Activated naive CD8-positive, alpha-beta T cell treated with anti-CD3 and anti-CD28 coated beads, Interleukin-2, amount 50 U/mL, for 24 hours (primary cell): ENCODE measurements at regions not wholly inside any gene's neighbourhood (a gene's known extent, or its start where the extent isn't known, plus 50 kb on each side); places are given as distances from the start of the nearest gene placed in this dataset.

Experiments
- ATAC-seq: fragments of 150-1000 bp; cut with Tn5 transposase; one replicate; pipeline ENCODE4 v1.10.0; 2021
- DNase-seq: peaks from one replicate; pipeline ENCODE4 v3.0.0; 2021
- H3K27ac Mint-ChIP-seq: one replicate; pipeline ENCODE4 v1.8.0; 2021; ENCODE audit warnings: mild to moderate bottlenecking, mixed read lengths
- H3K27me3 Mint-ChIP-seq: one replicate; pipeline ENCODE4 v1.8.0; 2021; ENCODE audit warnings: mixed read lengths
- H3K36me3 Mint-ChIP-seq: one replicate; pipeline ENCODE4 v1.8.0; 2021; ENCODE audit warnings: low read depth, mixed read lengths
- H3K4me1 Mint-ChIP-seq: one replicate; pipeline ENCODE4 v1.8.0; 2021; ENCODE audit warnings: mixed read lengths
- H3K4me3 Mint-ChIP-seq: one replicate; pipeline ENCODE4 v1.8.0; 2021; ENCODE audit warnings: mild to moderate bottlenecking, moderate library complexity, mixed read lengths
- H3K9me3 Mint-ChIP-seq: one replicate; pipeline ENCODE4 v1.8.0; 2021; ENCODE audit warnings: mixed read lengths

DNA sequence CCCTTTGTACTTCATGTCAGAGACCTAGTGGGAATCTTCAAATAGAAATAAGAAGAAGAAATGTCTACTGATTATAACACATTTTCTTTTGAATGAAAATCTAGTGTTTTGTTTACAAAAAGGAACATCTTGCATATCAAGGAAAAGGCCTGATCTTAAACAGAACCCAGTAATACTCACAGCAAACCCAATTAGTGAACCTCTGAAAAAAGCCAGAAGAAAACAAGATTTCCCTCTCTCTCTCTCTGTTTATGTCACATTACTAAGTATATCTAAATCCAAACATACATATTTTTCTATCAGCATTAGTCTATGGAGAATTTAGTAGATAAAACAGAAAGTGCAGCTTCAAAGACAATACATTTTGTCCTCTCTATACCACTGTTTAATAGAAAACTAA is 457.9 kb downstream of the NR2F1-AS1 start:
- ATAC-seq (no peak), DNase-seq (no peak)
- H3K36me3 Mint-ChIP-seq: no peaks in the 10 kb centered on the region
- H3K27me3 Mint-ChIP-seq: no peaks in the 10 kb centered on the region
- no peaks in the 10 kb centered on the region for H3K9me3 Mint-ChIP-seq
- no peak overlapping the region for H3K27ac Mint-ChIP-seq
- no peaks in the 10 kb centered on the region for H3K4me1 Mint-ChIP-seq
- H3K4me3 Mint-ChIP-seq: no peak overlapping the region

DNA sequence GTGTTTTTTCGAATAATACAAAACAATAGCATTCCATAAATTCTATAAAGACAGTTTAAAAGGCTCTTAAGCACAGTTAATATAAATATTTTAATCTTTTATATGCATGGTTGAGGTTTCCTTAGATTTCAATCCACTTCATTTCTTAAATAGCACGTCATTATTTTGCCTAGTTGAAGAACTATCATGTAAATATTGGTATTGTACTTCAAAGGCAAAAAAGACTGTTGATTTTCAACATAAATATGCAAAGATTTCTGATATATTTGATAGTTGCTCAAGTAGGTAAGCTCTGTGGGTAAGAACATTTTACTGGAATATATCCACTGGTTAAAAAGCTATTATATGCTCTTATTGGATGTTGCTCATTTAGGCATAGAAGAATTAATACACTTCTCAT is 458.6 kb downstream of the NR2F1-AS1 start:
- no peaks in the 10 kb centered on the region for H3K36me3 Mint-ChIP-seq
- no peak overlapping the region for H3K4me3 Mint-ChIP-seq
- H3K27ac Mint-ChIP-seq: no peak overlapping the region
- no peak for ATAC-seq
- H3K27me3 Mint-ChIP-seq: no peaks in the 10 kb centered on the region
- H3K4me1 Mint-ChIP-seq: no peaks in the 10 kb centered on the region
- DNase-seq: no peak
- no peaks in the 10 kb centered on the region for H3K9me3 Mint-ChIP-seq

DNA sequence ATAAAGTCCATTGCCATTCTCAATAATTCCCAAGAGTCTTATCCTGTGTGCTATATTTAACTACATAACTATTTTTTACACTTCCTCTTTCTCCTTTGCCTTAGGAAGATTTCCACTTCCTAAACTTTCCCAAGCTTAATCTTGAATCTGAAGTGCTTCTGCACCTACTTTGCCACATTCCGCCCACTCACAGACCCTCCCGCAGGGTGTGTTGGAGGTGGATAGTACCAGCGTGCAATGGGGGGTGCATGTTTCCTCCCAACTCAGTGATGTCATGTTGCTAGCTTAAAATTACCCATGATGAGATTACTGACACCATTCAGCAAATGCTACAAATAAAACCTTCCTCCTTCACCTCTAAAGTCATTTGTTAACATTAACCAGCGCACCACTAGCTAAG is 460.2 kb downstream of the NR2F1-AS1 start:
- H3K27me3 Mint-ChIP-seq: no peaks in the 10 kb centered on the region
- H3K4me3 Mint-ChIP-seq: no peak overlapping the region
- H3K36me3 Mint-ChIP-seq: no peaks in the 10 kb centered on the region
- no peak overlapping the region for H3K27ac Mint-ChIP-seq
- no peaks in the 10 kb centered on the region for H3K9me3 Mint-ChIP-seq
- no peak for ATAC-seq
- no peak for DNase-seq
- no peaks in the 10 kb centered on the region for H3K4me1 Mint-ChIP-seq

DNA sequence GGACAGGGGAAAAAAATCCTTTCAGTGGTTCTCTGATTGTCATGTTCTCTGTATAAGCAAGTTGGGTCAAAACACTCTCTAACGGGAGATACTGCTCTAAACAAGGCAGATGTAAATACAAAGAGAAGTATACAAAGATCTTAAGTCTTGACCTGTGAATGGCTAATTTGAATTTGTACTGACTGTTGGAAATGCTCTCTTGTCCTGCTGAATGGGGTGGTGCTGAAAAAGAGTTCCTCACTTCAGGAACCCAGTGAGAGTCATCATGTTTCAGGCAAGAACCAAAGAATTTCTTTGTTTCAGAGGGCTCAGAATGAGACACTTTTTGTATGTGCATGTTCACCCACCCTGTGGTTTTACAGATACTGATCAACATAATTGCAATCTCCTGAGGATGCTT is 461.0 kb downstream of the NR2F1-AS1 start:
- no peak overlapping the region for H3K27ac Mint-ChIP-seq
- no peaks in the 10 kb centered on the region for H3K36me3 Mint-ChIP-seq
- H3K9me3 Mint-ChIP-seq: no peaks in the 10 kb centered on the region
- ATAC-seq: no peak
- DNase-seq: no peak
- H3K27me3 Mint-ChIP-seq: no peaks in the 10 kb centered on the region
- no peak overlapping the region for H3K4me3 Mint-ChIP-seq
- no peaks in the 10 kb centered on the region for H3K4me1 Mint-ChIP-seq

- no peaks in the 10 kb centered on the region for H3K27me3 Mint-ChIP-seq
- no peak overlapping the region for H3K27ac Mint-ChIP-seq
- no peaks in the 10 kb centered on the region for H3K36me3 Mint-ChIP-seq
- ATAC-seq (no peak), DNase-seq (no peak)
- H3K4me1 Mint-ChIP-seq: no peaks in the 10 kb centered on the region
- H3K9me3 Mint-ChIP-seq: no peaks in the 10 kb centered on the region
- H3K4me3 Mint-ChIP-seq: no peak overlapping the region
These were observed 463.1 kb downstream of the NR2F1-AS1 start for GRCh38 chr5:93117751-93118531.

GRCh38 chr5:93107805-93108520 is 473.1 kb downstream of the NR2F1-AS1 start:
- no peaks in the 10 kb centered on the region for H3K27me3 Mint-ChIP-seq
- H3K4me1 Mint-ChIP-seq: no peaks in the 10 kb centered on the region
- H3K9me3 Mint-ChIP-seq: no peaks in the 10 kb centered on the region
- no peak for ATAC-seq
- H3K4me3 Mint-ChIP-seq: no peak overlapping the region
- DNase-seq: no peak
- no peaks in the 10 kb centered on the region for H3K36me3 Mint-ChIP-seq
- no peak overlapping the region for H3K27ac Mint-ChIP-seq

GRCh38 chr5:93107141-93107540 is 473.9 kb downstream of the NR2F1-AS1 start:
- ATAC-seq (no peak), DNase-seq (no peak)
- H3K9me3 Mint-ChIP-seq: no peaks in the 10 kb centered on the region
- no peaks in the 10 kb centered on the region for H3K27me3 Mint-ChIP-seq
- no peak overlapping the region for H3K27ac Mint-ChIP-seq
- H3K4me3 Mint-ChIP-seq: no peak overlapping the region
- H3K36me3 Mint-ChIP-seq: no peaks in the 10 kb centered on the region
- no peaks in the 10 kb centered on the region for H3K4me1 Mint-ChIP-seq

GRCh38 chr5:93101661-93102060 is 479.4 kb downstream of the NR2F1-AS1 start:
- DNase-seq (no peak), ATAC-seq (no peak)
- Mint-ChIP-seq H3K36me3 (no peaks in the 10 kb centered on the region), H3K9me3 (no peaks in the 10 kb centered on the region), H3K4me3 (no peak overlapping the region), H3K4me1 (no peaks in the 10 kb centered on the region), H3K27me3 (no peaks in the 10 kb centered on the region), H3K27ac (no peak overlapping the region)

DNA sequence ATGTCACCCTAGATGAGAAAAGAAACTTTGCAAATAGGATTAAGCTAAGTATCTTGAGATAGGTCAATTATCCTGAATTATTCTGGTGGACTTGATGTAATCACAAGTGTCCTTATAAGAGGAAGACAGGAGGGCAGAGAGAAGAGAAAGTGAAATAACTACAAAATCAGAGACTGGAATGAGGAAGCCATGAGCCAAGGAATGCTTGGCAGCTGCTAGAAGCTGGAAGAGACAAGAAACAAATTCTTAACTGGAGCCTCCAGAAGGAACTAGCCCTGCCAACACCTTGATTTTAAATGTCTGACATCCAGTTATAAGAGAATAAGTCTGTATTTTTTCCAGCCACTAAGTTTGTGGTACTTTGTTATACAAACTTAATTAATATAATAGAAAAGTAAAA is 480.0 kb downstream of the NR2F1-AS1 start:
- H3K27ac Mint-ChIP-seq: no peak overlapping the region
- peaks cover 4% of the 10 kb centered on the region for H3K9me3 Mint-ChIP-seq
- H3K4me1 Mint-ChIP-seq: no peaks in the 10 kb centered on the region
- no peaks in the 10 kb centered on the region for H3K27me3 Mint-ChIP-seq
- no peak overlapping the region for H3K4me3 Mint-ChIP-seq
- ATAC-seq (no peak), DNase-seq (no peak)
- H3K36me3 Mint-ChIP-seq: no peaks in the 10 kb centered on the region

DNA sequence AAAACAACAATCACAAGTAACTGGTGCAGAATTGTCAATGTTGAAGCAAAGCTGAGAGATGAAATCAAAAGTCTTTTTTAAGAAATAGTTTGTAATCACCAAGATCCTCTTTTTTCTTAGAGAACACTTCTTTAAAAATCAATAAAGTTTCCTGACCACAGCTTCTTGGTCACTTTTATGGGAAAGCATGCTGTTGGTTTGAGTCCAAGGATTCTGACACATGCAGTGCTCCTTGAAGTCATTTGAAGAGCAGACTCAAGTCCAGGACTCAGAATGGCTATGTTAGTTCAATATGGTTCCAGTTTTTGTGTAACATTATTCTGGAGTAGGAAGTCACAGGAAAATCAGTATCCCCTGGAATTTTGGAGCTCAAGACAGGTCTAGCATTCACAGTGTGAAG is 480.6 kb downstream of the NR2F1-AS1 start:
- Mint-ChIP-seq H3K36me3 (no peaks in the 10 kb centered on the region), H3K27me3 (no peaks in the 10 kb centered on the region), H3K4me1 (no peaks in the 10 kb centered on the region), H3K27ac (no peak overlapping the region), H3K9me3 (peaks cover 5% of the 10 kb centered on the region), H3K4me3 (no peak overlapping the region)
- no peak for DNase-seq
- ATAC-seq: no peak

GRCh38 chr5:93099902-93100347 is 481.1 kb downstream of the NR2F1-AS1 start:
- H3K36me3 Mint-ChIP-seq: no peaks in the 10 kb centered on the region
- H3K4me3 Mint-ChIP-seq: no peak overlapping the region
- H3K27ac Mint-ChIP-seq: no peak overlapping the region
- H3K27me3 Mint-ChIP-seq: no peaks in the 10 kb centered on the region
- no peaks in the 10 kb centered on the region for H3K4me1 Mint-ChIP-seq
- H3K9me3 Mint-ChIP-seq: peaks cover 5% of the 10 kb centered on the region
- ATAC-seq: no peak
- DNase-seq: no peak

DNA sequence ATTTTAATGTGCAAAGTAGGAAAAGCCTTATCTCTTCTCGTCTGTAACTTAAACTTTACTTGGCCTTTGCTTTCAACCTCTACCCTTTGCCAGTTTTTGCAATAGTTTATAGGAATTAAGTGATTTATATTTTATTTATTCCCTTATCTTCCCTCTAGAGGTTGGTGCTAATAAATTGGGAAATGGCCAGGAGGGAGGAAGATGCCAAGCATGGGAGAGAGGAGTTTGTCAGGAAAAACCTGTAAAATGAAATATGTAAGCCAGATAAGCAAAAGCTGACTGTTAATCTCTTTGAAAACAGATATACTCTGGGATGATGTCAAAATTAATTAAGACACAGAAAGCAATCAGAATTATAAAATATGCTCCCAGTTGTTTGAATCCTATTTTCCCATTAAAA is 484.5 kb downstream of the NR2F1-AS1 start:
- DNase-seq (no peak), ATAC-seq (no peak)
- Mint-ChIP-seq H3K4me1 (no peaks in the 10 kb centered on the region), H3K27ac (no peak overlapping the region), H3K9me3 (peaks cover 15% of the 10 kb centered on the region), H3K4me3 (no peak overlapping the region), H3K27me3 (no peaks in the 10 kb centered on the region), H3K36me3 (no peaks in the 10 kb centered on the region)

DNA sequence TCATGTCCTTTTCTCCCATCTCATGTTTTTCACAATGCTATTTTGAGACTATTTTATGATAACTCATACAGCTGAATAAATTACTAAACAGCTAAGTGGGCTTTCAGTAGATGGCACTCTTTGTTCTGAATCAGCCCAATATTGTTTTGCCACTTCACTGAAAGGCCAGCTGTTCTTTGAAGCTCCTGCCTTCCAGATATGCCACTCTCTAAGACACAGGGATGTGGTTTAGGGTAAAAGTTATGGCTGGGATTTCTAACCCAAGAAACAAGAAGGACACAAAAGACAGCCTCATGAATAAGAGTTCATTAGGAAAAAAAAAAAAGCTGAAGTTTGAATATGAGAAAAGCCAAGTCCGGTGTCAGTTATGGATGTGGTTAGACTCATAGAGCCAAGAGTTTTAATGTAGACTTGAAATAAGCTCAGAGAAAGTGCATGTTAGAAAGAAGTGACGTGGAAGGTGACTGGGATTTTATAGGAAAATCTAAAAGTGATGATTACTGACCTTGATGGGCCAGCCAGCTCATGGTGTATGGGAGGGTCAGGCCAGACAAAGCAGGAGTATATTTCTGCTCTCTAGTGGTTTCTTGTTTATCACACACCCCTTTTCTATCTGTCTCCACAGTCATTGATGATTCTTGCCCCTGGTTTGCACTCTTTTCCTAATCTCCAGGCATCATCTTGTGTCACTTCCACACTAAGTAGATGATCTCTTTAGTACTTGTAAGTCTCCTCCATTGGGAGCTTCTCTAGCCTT is 488.5 kb downstream of the NR2F1-AS1 start:
- Mint-ChIP-seq H3K27ac (no peak overlapping the region), H3K27me3 (peaks cover 4% of the 10 kb centered on the region), H3K36me3 (no peaks in the 10 kb centered on the region), H3K4me1 (no peaks in the 10 kb centered on the region), H3K4me3 (no peak overlapping the region), H3K9me3 (peaks cover 15% of the 10 kb centered on the region)
- DNase-seq (no peak), ATAC-seq (no peak)

DNA sequence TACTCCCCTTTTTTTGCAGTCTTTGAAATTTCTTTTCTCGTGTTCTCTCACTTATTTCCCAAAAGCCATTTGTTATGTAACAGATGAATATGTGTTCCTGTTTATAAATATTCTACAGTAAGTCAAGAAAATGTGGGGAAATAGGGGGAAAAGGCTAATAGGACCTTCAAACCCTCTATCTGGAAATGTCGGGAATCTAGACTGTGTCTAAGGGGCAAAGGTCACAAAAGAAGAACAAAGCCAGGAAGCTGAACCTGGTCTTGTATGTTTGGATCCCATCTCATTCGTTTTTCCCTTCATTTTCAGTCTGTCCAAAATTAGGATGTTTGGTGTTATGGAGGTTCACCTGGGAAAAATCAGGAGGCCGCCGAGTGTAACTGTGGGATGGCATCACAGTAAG is 490.3 kb downstream of the NR2F1-AS1 start:
- DNase-seq: no peak
- peaks cover 4% of the 10 kb centered on the region for H3K27me3 Mint-ChIP-seq
- H3K36me3 Mint-ChIP-seq: no peaks in the 10 kb centered on the region
- H3K9me3 Mint-ChIP-seq: peaks cover 10% of the 10 kb centered on the region
- no peak overlapping the region for H3K4me3 Mint-ChIP-seq
- H3K27ac Mint-ChIP-seq: no peak overlapping the region
- no peaks in the 10 kb centered on the region for H3K4me1 Mint-ChIP-seq
- no peak for ATAC-seq
